A549 (cell line): ENCODE measurements at regions not wholly inside any gene's neighbourhood (a gene's known extent, or its start where the extent isn't known, plus 50 kb on each side); places are given as distances from the start of the nearest gene placed in this dataset.
"Not testable (repeated sequence)": the region's sequence is repeated elsewhere in the genome, so short reads cannot be mapped to it uniquely, and the experiment has no call there.

ENCODE experiments used
- ATAC-seq, 2 experiments: fragments of 200-7000 bp in 1 of 2; fragments of >200 bp in 1 of 2; cut with Nextera tagmentation in 1 of 2; cut with Tn5 transposase in 1 of 2; 3 replicates each; pipeline versions ENCODE4 v1.8.0 to v1.9.1; 2018 to 2020; ENCODE audit warnings: mild to moderate bottlenecking in 1 of 2, moderate library complexity in 1 of 2
- CTCF ChIA-PET: fragments of 300-600 bp; sonication (Branson Sonifier 250); formaldehyde crosslinking; extraction: SDS; loops from one replicate; lab custom pipeline; 2021; ENCODE audit warnings: antibody characterized with exemption, inconsistent platforms; lab: Yijun Ruan, JAX
- POLR2A ChIA-PET: fragments of 350-600 bp; formaldehyde crosslinking; extraction: SDS; loops from one replicate; lab custom pipeline; 2021; ENCODE audit warnings: antibody characterized with exemption, inconsistent platforms; lab: Yijun Ruan, JAX
- DNase-seq, 2 experiments: peaks; one replicate each; pipeline versions ENCODE4 v3.0.0 to v3.0.0-alpha.2; 2011 to 2016; ENCODE audit warnings: low read depth in 1 of 2, low spot score in 1 of 2
- FAIRE-seq: peaks from 2 replicates; lab custom pipeline; 2011; peaks lifted over from hg19 to GRCh38; lab: Jason Lieb, UNC
- H3K27ac ChIP-seq, 2 experiments: fragments of >200 bp; sonication (Bioruptor Twin); formaldehyde crosslinking; 3 replicates each; pipeline ENCODE4 v1.5.1; 2016 to 2017
- H3K4me1 ChIP-seq: fragments of >200 bp; sonication (Bioruptor Twin); formaldehyde crosslinking; 3 replicates; pipeline ENCODE4 v1.6.1; 2016
- H3K4me2 ChIP-seq: fragments of >200 bp; sonication (Bioruptor Twin); formaldehyde crosslinking; 3 replicates; pipeline ENCODE4 v1.6.1; 2016
- H3K4me3 ChIP-seq: fragments of >200 bp; sonication (Bioruptor Twin); formaldehyde crosslinking; 3 replicates; pipeline ENCODE4 v1.5.1; 2016
- H3K9me3 ChIP-seq: fragments of >200 bp; sonication (Bioruptor Twin); formaldehyde crosslinking; 3 replicates; pipeline ENCODE4 v1.6.1; 2016
- BHLHE40 ChIP-seq: IDR thresholded peaks from 2 replicates; pipeline ENCODE4 v1.6.1; 2012; ENCODE audit warnings: low read depth, low read length, inconsistent platforms
- CHD4 ChIP-seq: fragments of 200-600 bp; sonication (generic); IDR thresholded peaks from 2 replicates; pipeline ENCODE4 v1.6.1; 2016; ENCODE audit warnings: antibody characterized with exemption, mild to moderate bottlenecking, borderline replicate concordance
- EP300 ChIP-seq, 2 experiments: fragments of >200 bp; sonication (Bioruptor Twin); formaldehyde crosslinking; IDR thresholded peaks; 2 replicates in 1 of 2; 3 replicates in 1 of 2; pipeline ENCODE4 v1.6.1; 2016 to 2017
- FOSL2 ChIP-seq, 2 experiments: fragments of 450-650 bp in 1 of 2; fragments of >200 bp in 1 of 2; sonication (Bioruptor Twin) in 1 of 2; formaldehyde crosslinking; IDR thresholded peaks; 2 replicates each; pipeline versions ENCODE4 v1.5.0 to v1.6.1; 2016 to 2020; ENCODE audit warnings: mild to moderate bottlenecking in 1 of 2, moderate library complexity in 1 of 2
- HOXB13 ChIP-seq: fragments of 250-450 bp; sonication (Bioruptor Pico); IDR thresholded peaks from 2 replicates; pipeline ENCODE4 v1.5.0; 2020; ENCODE audit warnings: low read depth, mild to moderate bottlenecking, moderate library complexity
- PHF8 ChIP-seq: fragments of 200-600 bp; sonication (generic); IDR thresholded peaks from 2 replicates; pipeline ENCODE4 v1.6.1; 2016; ENCODE audit warnings: low read depth, mild to moderate bottlenecking, antibody characterized with exemption, moderate library complexity, borderline replicate concordance
- POLR2A ChIP-seq: IDR thresholded peaks from 2 replicates; pipeline ENCODE4 v1.6.1; 2012; ENCODE audit warnings: mild to moderate bottlenecking, low read length
- RCOR1 ChIP-seq: fragments of 150-350 bp; IDR thresholded peaks from 2 replicates; pipeline ENCODE4 v1.6.1; 2014; ENCODE audit warnings: antibody characterized with exemption, low read length, low read depth
- SMC3 ChIP-seq: fragments of >200 bp; sonication (Bioruptor Twin); formaldehyde crosslinking; IDR thresholded peaks from 3 replicates; pipeline ENCODE4 v1.6.1; 2018; ENCODE audit warnings: inconsistent platforms
- SREBF2 ChIP-seq: fragments of 450-650 bp; IDR thresholded peaks from 2 replicates; pipeline ENCODE4 v1.6.1; 2014; ENCODE audit warnings: mild to moderate bottlenecking, moderate library complexity
- ZC3H11A ChIP-seq: fragments of 450-650 bp; IDR thresholded peaks from 2 replicates; pipeline ENCODE4 v1.6.1; 2014; ENCODE audit warnings: antibody characterized with exemption, mild to moderate bottlenecking
- ZFP36 ChIP-seq: fragments of 450-650 bp; IDR thresholded peaks from 2 replicates; pipeline ENCODE4 v1.6.1; 2014; ENCODE audit warnings: borderline replicate concordance; ENCODE audit not compliant: partially characterized antibody
- WGBS: methylation state at CpG from one replicate; pipeline ENCODE4 v1.1.6; 2017; ENCODE audit errors: missing lambda C conversion rate; 5-methylcytosine and 5-hydroxymethylcytosine counted together
- TF ChIP-seq, protein P1 (sequence below): fragments of >200 bp; sonication (Bioruptor Twin); formaldehyde crosslinking; IDR thresholded peaks from 3 replicates; pipeline ENCODE4 v1.5.1; 2016
- TF ChIP-seq, protein P2 (sequence below): fragments of 150-350 bp; IDR thresholded peaks from 2 replicates; pipeline ENCODE4 v1.6.1; 2014; ENCODE audit warnings: low read depth, mild to moderate bottlenecking, low read length
- TF ChIP-seq, protein P3 (sequence below): fragments of >200 bp; sonication (Bioruptor Twin); formaldehyde crosslinking; IDR thresholded peaks from 3 replicates; pipeline ENCODE4 v1.6.1; 2016

DNA sequence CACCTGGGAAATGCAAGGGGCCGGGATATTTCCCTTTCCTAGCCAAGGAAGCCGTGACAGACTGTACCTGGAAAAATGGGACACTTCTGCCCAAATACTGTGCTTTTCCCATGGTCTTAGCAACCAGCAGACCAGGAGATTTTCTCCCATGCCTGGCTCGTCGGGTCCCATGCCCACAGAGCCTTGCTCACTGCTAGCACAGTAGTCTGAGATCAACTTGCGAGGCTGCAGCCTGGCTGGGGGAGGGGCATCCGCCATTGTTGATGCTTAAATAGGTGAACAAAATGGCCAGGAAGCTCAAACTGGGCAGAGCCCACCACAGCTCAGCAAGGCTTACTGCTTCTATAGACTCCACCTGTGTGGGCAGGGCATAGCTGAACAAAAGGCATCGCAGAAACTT is 165.8 kb upstream of the ELAVL2 start:
- CTCF ChIA-PET, H3K4me3 ChIP-seq, H3K4me1 ChIP-seq, H3K9me3 ChIP-seq, FAIRE-seq, H3K4me2 ChIP-seq, ATAC-seq, H3K27ac ChIP-seq, DNase-seq, POLR2A ChIA-PET: not testable (repeated sequence)
- WGBS = 6% methylated on average over 7 of the region's 7 CpGs

DNA sequence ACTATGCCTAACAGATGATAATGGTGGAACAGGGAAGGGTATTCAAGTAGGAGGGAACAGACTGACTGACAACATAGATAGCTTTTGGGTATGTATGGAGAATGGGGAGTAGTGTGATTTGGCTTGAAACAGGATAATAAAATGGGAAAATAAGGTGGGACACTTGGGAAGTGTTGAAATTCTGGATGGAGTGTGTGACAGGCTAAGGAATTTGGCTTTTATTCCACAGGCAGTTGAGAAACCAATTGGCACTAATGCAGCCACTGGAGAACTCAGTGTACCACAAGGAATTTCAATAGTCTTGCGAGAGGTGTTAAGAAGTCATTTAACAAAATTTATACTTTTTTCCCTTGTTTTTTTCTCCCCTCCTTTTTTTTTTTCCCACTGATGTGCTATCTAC is 153.5 kb upstream of the ELAVL2 start:
- ChIA-PET POLR2A (no interaction called here), CTCF (interaction anchor here (0.9 kb wide), 1 partner anchor 118 kb away, joined by 4 read pairs; no protein-coding TSS in a partner anchor)
- H3K9me3 ChIP-seq = no peaks in the 10 kb centered on the region
- FAIRE-seq = no peak
- no peak overlapping the region for H3K27ac ChIP-seq
- no peak for ATAC-seq
- H3K4me3 ChIP-seq = no peak overlapping the region
- H3K4me2 ChIP-seq = no peak overlapping the region
- TF ChIP-seq, protein P1, sequence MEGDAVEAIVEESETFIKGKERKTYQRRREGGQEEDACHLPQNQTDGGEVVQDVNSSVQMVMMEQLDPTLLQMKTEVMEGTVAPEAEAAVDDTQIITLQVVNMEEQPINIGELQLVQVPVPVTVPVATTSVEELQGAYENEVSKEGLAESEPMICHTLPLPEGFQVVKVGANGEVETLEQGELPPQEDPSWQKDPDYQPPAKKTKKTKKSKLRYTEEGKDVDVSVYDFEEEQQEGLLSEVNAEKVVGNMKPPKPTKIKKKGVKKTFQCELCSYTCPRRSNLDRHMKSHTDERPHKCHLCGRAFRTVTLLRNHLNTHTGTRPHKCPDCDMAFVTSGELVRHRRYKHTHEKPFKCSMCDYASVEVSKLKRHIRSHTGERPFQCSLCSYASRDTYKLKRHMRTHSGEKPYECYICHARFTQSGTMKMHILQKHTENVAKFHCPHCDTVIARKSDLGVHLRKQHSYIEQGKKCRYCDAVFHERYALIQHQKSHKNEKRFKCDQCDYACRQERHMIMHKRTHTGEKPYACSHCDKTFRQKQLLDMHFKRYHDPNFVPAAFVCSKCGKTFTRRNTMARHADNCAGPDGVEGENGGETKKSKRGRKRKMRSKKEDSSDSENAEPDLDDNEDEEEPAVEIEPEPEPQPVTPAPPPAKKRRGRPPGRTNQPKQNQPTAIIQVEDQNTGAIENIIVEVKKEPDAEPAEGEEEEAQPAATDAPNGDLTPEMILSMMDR = no peak
- WGBS = 10% methylated on average over 1 of the region's 1 CpG
- DNase-seq = no peak
- no peaks in the 10 kb centered on the region for H3K4me1 ChIP-seq

DNA sequence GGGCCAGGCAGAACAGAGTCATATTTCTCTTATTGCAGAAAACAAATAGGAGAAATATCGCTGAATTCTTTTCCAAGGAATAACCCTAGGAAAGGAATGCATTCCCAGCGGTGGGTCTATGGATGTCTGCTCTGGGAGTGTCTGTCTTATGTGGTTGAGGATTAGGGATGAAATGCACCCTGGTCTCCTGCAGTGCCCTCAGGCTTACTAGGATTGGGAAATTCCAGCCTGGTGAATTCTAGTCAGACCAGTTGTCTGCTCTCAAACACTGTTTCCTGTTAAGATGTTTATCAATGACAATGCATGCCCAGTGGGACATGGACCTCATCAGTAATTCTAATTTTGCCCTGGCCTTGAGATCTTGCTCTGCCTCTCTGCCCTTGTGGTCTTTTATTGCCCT is 136.1 kb upstream of the ELAVL2 start:
- FAIRE-seq (no peak), ATAC-seq (no peak), DNase-seq (no peak)
- H3K4me1 ChIP-seq = no peaks in the 10 kb centered on the region
- H3K4me2 ChIP-seq = no peak overlapping the region
- TF ChIP-seq, protein P2, sequence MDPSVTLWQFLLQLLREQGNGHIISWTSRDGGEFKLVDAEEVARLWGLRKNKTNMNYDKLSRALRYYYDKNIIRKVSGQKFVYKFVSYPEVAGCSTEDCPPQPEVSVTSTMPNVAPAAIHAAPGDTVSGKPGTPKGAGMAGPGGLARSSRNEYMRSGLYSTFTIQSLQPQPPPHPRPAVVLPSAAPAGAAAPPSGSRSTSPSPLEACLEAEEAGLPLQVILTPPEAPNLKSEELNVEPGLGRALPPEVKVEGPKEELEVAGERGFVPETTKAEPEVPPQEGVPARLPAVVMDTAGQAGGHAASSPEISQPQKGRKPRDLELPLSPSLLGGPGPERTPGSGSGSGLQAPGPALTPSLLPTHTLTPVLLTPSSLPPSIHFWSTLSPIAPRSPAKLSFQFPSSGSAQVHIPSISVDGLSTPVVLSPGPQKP = no peak
- TF ChIP-seq POLR2A (no peak), SREBF2 (no peak), FOSL2 (IDR thresholded peaks at IDR 0.05) (no peak), FOSL2 (CRISPR knock-in tag; IDR thresholded peaks at IDR 0.05) (no peak), RCOR1 (no peak), HOXB13 (CRISPR knock-in tag) (no peak), BHLHE40 (no peak), ZC3H11A (no peak), ZFP36 (no peak), SMC3 (no peak), PHF8 (no peak), EP300 (IDR thresholded peaks at IDR 0.05) (no peak)
- TF ChIP-seq, protein P3, sequence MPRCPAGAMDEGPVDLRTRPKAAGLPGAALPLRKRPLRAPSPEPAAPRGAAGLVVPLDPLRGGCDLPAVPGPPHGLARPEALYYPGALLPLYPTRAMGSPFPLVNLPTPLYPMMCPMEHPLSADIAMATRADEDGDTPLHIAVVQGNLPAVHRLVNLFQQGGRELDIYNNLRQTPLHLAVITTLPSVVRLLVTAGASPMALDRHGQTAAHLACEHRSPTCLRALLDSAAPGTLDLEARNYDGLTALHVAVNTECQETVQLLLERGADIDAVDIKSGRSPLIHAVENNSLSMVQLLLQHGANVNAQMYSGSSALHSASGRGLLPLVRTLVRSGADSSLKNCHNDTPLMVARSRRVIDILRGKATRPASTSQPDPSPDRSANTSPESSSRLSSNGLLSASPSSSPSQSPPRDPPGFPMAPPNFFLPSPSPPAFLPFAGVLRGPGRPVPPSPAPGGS = no peak
- POLR2A ChIA-PET = no interaction called here
- no peak overlapping the region for H3K27ac ChIP-seq
- no peaks in the 10 kb centered on the region for H3K9me3 ChIP-seq
- 8% methylated on average over 2 of the region's 2 CpGs for WGBS
- no peak overlapping the region for H3K4me3 ChIP-seq
- CTCF ChIA-PET = no interaction called here

DNA sequence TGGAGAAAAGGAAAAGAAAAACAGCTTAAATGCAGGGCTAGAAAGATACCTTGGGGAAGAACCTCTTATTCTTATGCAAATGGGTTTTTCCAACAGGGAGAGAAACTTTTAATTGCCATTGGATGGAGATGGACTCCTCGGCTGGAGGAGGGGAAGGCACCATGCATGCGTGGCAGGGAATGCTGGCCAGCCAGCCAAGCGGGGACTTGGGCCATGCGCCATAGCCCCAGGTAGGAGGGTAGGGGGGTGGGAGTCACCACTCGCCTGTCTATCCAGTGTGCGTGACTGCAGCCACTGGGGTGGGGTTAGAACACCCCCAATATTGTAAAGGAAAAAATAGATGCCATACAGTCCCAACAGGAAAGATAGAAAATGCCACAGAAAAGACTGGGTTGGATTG is 119.9 kb upstream of the ELAVL2 start:
- H3K27ac ChIP-seq = no peak overlapping the region
- FAIRE-seq (no peak), DNase-seq (no peak), ATAC-seq (no peak)
- WGBS = 29% methylated on average over 6 of the region's 6 CpGs
- ChIA-PET POLR2A (no interaction called here), CTCF (no interaction called here)
- TF ChIP-seq CHD4 = no peak
- H3K4me1 ChIP-seq = no peaks in the 10 kb centered on the region
- peaks cover 9% of the 10 kb centered on the region; the same call in 1 of the 3 replicates for H3K9me3 ChIP-seq
- no peak overlapping the region for H3K4me2 ChIP-seq
- H3K4me3 ChIP-seq = no peak overlapping the region
